HG03342 (cell line): ENCODE measurements at regions not wholly inside any gene's neighbourhood (a gene's known extent, or its start where the extent isn't known, plus 50 kb on each side); places are given as distances from the start of the nearest gene placed in this dataset.

Experiments used
- ATAC-seq: cut with Tn5 transposase; IDR thresholded peaks from one replicate; pipeline ENCODE4 v1.9.1; 2021; ENCODE audit warnings: mild to moderate bottlenecking, moderate library complexity; ENCODE audit not compliant: unreplicated experiment

DNA sequence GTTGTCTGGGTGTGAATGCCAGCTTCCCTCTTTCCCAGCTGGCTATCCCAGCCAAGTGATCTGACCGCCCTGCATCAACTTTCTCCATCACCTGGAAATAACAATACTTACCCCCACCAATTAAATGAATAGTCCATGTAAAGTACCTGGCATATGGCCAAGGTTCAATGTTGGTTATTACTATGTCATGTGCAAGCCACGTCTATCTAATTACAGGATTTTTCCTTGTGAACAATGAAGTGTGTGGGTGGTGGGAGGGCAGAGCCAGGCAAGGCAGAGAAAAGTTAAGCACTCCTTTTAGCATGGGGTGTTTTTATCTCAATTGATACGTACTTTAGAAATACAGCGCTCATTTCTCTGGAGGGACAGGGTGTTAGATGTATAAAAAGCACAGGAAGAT is 121.1 kb downstream of the NHLRC3 start:
- ATAC-seq, result no peak

DNA sequence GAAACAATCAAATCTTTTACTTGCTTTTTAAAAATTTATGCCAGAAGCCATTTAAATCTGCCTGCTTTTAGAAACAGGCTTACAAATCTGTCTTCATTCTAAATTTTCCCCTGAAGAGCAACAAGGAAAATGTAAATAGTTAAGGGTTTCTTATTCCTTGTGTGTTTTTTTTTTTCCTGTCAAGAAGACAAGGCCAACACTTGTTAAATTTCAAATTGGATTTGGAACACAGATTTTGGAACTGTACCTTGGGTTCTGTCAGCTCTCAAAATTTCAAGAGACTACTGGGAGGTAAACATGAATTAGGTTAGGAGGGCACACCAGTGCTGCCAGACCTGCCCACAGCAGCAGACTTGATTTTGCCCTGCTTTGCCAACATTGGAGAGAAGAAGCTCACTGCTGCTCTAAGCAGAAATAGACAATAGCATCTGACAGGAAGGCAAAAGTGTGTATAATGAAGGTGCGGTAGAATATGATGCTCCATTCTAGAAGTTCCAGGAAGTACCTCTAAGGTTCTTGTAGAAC is 121.7 kb downstream of the NHLRC3 start:
- ATAC-seq, result no peak

DNA sequence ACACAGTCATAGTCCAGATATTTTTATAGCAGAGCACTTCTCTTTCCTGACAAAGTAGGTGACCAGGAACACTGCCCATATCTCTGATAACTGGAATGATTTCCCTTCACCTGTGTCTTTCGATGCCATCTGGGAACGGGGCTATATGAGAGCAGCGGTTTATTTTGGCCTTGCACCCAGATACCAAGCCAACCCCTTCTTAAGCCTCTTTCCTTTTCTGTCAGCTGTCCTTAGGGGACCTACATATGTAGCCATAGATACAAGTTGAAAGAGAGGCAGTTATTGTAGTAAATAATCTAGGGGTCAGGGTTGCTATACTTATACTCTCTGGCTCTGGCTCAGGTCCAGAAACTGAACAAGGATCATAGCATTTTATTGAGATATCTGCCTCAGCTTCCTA is 128.8 kb downstream of the NHLRC3 start:
- ATAC-seq, result no peak

DNA sequence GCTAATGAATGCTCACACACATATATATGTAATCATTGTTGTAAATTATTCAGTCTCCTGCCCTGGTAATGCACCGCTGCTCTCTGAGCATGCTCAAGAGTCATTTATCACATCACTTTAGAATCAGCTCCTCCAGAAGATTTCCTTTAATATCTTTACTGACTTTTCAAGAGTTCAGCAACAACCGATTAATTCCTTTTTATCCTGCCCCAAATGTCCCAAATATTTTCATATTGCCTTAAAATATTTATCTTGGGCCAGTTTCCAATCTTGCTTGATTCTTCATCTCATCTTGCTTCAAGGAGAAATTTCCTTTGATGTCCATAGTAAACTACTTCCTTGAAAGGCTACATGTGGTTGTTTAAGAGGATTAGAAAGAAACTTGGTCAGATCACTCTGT is 132.5 kb downstream of the NHLRC3 start:
- ATAC-seq, result no peak

DNA sequence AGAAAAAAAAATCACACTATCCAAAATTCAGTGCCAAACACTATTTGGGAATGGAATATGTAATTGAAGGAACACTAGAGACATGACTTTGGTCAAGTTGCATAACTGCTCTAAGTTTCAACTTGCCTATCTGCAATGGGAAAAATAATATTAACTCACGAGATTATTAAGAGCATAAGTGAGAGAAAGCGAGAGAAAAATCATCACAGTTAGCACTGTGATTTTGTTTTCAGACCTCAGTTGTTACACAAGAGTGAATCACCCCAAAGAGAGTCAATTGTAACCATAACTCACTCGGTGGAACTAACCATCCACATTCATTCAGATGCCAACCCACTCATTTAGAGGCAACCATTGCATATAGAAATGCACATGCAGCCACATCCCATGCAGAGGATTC is 147.1 kb downstream of the NHLRC3 start:
- no peak for ATAC-seq

DNA sequence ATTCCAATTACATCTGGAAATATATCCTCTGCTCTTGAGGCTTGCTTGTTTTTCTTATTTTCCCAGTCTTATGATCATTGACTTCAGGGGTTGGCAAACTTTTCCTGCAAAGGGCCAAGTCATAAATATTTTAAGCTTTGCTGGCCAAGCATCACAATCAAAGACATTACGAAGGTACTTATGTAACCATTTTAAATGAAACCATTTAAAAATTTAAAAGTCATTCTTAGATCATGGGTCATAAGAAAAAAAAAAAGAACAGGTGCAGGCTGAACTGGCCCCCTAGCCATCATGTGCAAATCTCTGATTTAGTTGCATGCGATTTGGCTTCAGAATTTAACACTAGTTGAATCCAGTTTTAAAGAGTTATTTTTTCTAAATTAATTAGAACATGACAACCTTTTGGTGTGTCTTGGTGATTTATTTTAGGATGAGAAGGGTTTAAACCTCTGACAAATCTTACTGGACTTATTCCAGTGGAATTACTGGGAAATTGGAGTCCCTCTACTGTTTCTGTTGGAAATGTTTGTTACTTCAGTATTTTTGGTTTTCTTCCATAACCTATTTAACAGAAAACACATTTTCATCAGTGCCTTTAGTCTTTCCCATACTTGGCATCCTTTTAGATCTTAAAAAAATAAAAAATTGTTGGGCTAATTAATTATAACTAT is 148.1 kb downstream of the NHLRC3 start:
- no peak for ATAC-seq

DNA sequence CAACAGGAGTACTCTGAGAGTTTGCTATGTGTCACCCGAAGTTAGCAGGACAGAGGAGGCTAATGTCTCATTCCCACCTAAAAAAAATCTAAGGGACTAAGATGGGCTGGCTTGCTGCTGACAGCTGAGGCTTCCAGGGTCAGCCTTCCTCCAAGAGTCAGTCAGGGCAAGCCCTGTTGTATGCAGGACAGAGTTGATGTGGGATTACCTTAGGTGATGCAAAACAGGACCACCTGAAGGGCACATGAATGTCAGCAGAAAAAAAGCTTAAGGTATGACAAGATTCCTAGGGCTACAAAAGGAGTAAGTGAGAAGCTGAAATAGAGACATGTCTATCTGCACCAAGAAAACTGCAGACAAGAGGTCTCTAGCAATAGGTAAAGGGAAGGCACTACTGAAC is 151.5 kb downstream of the NHLRC3 start:
- no peak for ATAC-seq

DNA sequence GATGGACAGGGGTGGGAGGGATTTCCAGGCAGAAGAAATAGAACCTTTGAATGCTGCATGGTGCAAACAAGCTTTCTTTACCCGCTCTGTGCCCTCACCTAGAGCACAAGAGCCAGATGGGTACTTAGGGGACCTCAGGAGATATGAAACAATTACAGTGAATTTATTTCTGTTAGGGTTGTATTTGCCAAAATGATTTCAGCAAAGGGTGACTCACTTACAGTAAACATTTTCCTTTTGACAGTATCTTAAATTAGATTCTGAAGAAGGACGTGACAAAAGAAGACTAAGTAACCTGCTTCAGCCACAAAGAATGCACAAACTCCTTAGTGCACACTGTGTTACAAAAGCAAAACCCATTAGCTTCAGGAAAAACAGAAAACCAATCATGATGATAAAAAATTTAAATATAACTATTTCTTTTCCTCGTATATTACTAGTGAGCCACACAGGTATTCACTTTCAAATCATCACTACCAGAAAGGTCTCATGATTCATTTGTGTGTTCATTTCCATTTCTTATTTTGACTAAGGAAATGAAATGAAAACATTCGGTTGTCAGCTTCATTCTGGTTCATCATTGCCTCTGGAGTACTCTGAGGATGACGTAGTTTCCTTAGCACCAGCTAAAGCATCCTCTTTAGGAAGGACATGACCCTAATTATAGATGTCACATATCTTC is 158.8 kb downstream of the NHLRC3 start:
- ATAC-seq, result no peak

DNA sequence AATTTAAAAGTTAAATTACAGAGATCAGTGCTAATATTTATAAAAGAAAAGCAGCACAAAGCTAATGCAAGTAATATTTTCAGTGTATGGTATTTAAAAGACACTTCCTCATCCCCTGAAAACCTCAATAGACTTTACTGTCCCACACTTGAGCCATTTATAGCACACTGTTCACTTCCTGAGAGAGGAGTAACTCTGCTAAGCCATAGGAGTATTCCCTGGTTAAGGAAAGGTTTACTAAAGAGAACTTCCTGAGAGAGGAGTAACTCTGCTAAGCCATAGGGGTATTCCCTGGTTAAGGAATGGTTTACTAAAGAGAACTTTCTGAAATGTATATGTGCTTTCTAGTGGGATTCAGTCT is 159.4 kb downstream of the NHLRC3 start:
- no peak for ATAC-seq

DNA sequence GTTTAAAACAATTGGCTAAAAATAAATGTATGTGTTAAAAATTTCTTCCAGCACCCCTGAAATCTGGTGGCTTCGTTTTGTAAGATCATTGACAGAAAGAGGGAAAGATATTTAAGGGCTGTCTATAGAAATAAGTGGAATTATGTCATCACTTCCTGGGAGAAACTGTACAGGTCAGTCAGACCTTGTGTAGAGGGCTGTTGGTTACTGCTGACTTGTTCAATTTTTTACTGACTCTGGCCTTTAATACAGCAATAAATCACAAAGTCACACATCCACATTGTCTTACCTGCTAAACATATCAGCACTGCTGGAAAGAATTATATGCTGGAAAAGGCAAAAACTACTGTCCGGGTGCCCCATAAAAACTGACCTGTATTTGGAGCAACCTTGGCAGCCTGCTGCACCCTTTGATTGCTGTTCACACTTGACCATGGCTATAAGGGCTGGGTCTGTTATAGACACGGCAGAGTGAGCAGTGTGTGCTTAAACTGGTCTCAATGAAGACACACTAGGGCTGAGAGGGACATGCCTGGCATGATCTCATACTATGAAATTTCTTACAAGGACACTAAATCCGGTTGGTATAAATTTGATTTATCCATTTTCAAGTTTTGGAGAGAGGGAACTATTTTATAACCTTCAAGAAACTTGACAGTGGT is 162.1 kb downstream of the NHLRC3 start:
- ATAC-seq, result no peak

DNA sequence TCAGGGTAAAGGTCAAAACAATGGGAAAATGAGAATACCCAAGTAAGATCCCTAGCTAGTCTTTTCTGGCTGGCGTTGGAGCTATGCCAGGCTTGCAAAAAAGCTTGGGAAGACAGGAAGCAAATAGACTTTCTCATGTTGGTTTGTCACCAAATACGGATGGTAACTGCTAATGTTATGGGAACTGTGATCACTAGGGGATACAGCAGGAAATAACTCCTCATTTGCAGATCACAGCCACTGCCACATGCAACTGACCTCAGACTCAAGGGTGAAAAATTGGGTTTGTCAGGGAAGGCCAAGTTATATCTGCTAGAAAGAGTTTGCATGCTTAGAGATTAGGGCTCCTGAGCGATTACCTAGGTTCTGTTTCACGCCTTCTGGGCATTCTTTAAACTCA is 162.9 kb downstream of the NHLRC3 start:
- ATAC-seq, result no peak

DNA sequence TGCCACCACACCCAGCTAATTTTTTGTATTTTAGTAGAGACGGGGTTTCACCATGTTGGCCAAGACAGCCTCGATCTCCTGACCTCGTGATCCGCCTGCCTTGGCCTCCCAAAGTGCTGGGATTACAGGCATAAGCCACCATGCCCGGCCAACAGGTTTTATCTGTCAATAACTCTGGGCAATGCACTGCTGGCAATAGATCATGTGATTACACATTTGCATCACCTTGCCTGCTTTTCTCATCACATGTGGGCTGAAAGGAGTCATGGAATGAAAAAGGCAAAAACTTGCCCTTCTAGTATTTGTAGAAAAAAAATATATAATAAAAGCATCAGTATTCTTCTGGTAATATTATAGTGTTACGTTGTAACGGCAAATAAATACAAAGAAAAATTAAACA is 164.5 kb downstream of the NHLRC3 start:
- ATAC-seq, result no peak

DNA sequence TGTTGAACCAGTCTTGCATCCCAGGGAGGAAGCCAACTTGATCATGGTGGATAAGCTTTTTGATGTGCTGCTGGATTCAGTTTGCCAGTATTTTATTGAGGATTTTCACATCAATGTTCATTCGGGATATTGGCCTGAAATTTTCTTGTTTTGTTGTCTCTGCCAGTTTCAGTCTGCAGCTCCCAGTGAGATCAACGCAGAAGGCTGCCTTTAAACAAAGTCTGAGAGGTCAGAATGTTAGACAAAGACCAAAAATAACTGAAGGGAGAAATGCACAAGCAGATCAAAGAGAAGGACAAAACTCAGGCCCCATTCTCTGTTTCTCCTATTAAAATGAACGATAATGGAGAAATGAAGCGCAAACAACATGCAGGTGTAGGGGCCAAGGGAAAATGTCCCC is 170.4 kb downstream of the NHLRC3 start:
- ATAC-seq, result no peak

DNA sequence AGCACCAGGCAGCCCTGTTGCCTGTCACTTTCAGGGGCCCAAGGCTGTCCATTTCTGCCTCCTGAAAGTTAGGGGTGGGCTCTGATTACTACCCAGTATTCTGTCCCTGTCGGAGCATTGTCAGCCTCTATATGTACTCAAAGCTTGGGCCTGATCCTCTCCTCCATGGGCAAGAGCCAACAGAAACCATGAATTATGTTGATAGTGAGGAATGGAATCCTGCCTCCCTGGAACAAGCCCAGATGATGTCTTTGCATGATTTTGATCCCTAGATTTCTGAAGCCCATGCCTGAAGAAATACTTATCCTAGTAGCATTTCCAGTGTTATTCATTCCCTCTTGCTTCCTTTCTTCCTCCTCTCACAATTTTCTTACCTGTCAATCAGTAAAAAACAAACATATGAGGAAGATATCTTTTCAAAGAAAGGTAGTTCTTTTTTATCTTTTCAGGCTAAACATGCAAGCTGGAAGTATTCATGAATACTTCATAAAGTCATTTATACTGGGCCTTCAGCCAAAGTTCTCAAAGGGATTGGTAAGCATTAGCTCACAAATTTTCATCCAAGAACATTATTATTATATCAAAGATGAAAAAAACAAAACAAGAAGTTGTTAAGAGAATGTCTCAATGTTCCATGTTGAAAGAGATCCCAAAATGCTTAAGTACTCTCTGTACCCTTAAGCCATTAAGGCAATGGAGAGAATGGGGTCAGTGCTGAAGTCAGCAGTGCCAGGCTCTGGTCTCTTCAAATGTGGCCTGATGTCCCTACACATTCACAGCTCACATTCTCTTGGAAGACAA is 171.7 kb downstream of the NHLRC3 start:
- ATAC-seq, result no peak

DNA sequence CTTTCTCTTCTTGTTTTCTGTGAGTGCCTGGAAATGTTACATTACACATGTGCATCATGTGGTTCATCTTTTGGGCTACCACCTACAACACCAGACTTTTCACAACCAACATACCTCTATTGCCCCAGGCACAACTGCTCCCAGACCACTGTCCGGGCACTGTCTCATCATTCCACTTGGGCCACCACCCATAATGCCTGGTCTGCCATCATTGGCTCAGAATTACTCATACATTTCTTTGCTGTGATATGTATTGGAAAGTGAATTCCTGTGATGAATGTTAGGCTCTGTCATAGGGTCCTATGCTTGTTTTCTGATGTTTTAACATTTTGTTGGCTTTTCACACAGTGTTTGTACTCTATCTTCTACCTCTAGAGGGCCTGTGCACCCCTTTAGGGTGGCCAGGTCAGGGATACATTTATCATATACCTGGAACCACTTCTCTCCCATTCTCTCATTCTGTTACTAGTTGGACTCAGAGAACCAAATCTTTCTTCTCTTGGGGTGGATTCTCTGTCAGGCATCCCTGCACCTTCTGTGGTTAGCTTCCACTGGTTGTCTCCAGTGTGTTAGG is 172.8 kb downstream of the NHLRC3 start:
- ATAC-seq, result no peak

DNA sequence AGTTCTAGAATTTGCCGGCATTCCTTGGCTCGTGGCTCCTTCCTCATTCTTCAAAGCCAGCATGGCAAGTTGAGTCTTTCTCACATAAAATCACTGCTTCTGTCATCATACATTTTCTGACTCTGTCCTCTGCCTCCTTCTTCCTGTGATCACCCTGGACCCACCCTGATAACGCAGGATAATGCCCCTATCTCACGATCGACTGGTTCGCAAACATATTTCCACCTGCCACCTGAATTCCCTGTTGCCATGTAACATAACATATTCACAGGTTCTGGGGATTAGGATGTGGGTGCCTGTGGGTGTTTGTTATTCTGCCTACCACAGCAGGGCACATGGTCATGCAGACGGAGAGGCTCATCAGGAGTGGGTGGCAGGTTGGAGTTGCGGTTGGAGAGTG is 177.7 kb downstream of the NHLRC3 start:
- no peak for ATAC-seq

DNA sequence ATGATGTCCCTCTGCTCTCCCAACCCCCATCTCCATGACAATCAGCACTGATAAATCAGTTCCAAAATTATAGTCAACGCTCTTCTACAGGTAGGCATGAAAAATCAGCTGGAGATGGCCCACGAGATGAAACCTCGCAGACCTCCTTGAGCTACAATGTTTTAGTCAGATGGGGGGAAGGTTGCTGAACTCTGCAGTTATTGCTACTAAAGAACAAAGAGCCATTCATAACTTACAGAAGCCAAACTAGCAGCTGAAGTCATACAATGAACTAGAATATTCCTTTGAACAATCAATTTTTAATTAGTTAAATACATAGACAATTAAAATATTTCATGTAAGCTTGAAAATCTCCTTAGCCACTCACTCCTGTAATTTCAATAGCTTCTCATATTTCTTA is 179.2 kb downstream of the NHLRC3 start:
- no peak for ATAC-seq

DNA sequence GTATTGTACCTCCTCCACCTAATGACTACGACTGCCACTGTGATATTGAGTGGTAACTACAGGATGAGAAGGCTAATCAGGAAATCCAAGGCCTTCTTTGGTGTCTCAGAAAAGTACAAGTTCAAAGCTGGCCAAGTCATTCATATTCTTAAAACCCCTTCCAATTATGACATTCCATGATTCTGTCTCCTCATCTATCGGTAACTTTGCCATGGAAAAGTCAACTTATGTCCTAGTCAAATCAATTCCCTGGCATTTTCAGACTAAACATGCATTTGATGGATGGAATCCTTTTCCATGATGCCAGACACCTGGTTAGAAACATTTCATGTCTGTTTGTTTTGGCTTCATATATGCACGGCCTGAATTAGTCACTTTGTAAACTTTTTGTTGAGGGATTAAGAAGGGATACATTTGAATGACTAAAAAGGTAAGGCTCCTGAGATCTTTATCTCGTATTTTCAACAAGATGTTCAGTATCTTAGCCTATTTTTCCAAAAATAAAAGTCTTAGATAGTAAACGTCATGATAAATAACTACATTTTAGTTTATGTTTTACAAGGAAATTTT is 186.5 kb downstream of the NHLRC3 start:
- ATAC-seq, result no peak

DNA sequence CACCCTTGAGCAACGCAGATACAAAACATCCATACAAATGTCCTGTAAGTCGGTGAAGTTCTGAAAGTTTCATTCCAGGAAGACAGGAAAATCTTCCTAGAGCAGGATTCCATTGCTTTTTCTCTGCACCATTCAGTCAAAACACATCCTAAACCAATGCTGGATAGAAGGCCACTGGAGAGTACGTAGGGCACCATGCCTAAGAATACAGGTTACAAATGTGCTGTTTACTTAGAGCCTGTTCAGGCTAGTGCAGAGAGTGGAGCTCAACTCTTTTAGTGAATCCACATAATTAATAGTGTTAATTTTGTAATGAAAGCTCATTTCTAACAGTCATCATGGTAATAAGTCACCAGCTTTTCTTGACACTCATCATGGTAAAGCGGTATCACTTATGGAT is 187.6 kb downstream of the NHLRC3 start:
- no peak for ATAC-seq

DNA sequence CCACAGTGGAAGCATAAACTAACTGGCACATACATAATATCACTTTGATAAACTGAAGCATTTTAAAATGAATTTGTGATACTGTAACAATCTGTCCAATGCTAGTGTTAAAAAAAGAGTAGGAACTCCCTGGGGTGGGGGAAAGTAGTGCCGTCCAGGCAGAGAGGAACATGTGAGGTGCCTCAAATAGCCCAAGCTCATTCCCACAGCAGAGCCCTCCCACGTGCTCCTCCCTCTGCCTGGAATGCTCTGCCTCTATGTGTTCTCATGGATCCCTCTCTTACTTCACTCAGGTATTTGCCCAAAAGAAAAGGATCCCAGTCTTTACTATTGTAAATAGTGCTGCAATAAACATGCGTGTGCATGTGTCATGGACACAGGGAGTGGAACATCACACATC is 188.1 kb downstream of the NHLRC3 start:
- no peak for ATAC-seq
